Ishikawa (cell line): ENCODE measurements at regions not wholly inside any gene's neighbourhood (a gene's known extent, or its start where the extent isn't known, plus 50 kb on each side); places are given as distances from the start of the nearest gene placed in this dataset.

ENCODE experiments used
- CEBPB ChIP-seq: IDR thresholded peaks from 2 replicates; pipeline ENCODE4 v1.6.1; 2012
- CREB1 ChIP-seq: IDR thresholded peaks from 2 replicates; pipeline ENCODE4 v1.6.1; 2012; ENCODE audit warnings: low read depth
- EGR1 ChIP-seq: IDR thresholded peaks from 2 replicates; pipeline ENCODE4 v1.6.1; 2012
- EP300 ChIP-seq: IDR thresholded peaks from 2 replicates; pipeline ENCODE4 v1.6.1; 2012; ENCODE audit warnings: borderline replicate concordance
- FOXM1 ChIP-seq: IDR thresholded peaks from 2 replicates; pipeline ENCODE4 v1.6.1; 2012; ENCODE audit warnings: low read depth, borderline replicate concordance
- NFIC ChIP-seq: IDR thresholded peaks from 2 replicates; pipeline ENCODE4 v1.6.1; 2012
- RAD21 ChIP-seq: IDR thresholded peaks from 2 replicates; pipeline ENCODE4 v1.6.1; 2012; ENCODE audit warnings: low read depth
- TAF1 ChIP-seq: IDR thresholded peaks from 2 replicates; pipeline ENCODE4 v1.6.1; 2012; ENCODE audit warnings: low read depth, mild to moderate bottlenecking
- TCF12 ChIP-seq: IDR thresholded peaks from 2 replicates; pipeline ENCODE4 v1.6.1; 2012; ENCODE audit warnings: low read depth
- TEAD4 ChIP-seq: IDR thresholded peaks from 2 replicates; pipeline ENCODE4 v1.6.1; 2012
- YY1 ChIP-seq: IDR thresholded peaks from 2 replicates; pipeline ENCODE4 v1.6.1; 2012; ENCODE audit warnings: low read depth
- ZBTB7A ChIP-seq: IDR thresholded peaks from 2 replicates; pipeline ENCODE4 v1.6.1; 2012; ENCODE audit warnings: low read depth
- TF ChIP-seq, protein P1 (sequence below): IDR thresholded peaks from 2 replicates; pipeline ENCODE4 v1.6.1; 2012
- TF ChIP-seq, protein P2 (sequence below): IDR thresholded peaks from 2 replicates; pipeline ENCODE4 v1.6.1; 2012; ENCODE audit warnings: low read depth, mild to moderate bottlenecking
- TF ChIP-seq, protein P3 (sequence below): IDR thresholded peaks from 2 replicates; pipeline ENCODE4 v1.6.1; 2012

DNA sequence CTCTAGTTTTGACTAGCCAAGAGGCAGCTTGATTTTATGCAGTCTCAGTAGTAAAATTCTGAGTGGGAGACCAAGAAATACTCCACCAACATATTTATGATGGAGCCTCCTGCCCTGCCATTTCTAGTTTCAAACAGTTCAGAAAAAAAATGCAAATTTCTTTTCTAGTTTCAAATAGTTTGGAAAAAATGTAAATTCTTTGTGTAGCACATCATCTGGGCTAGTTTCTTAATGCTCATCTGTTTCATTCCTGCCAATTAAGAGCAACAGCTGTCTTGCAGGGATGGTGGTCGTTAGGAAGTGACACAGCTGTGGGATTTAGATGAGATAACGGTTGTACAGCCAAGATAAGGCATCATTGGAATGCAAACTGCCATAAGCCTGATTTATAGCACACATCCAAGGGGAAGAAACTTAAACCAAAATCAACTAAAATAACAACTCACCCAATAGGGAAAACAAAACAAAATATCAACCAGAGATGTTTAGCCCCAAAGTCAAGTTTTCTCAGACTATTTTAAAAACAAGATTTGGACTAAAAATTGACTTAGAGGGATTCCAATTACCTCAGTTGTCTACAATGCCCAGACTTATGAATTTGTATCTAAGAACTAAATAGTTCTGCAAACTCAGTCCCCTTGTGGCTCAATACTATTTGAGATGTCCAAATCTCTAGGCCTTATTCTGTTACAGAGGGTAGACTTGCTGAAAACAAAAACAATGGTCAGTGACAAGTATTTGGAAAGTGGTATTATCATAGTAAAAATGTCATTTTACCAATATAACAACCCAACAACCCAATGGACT lies 291.3 kb upstream of the ATP2B1 start:
- TF ChIP-seq EGR1 (no peak), EP300 (no peak), CREB1 (no peak), YY1 (no peak), NFIC (no peak), ZBTB7A (no peak), TEAD4 (no peak), CEBPB (no peak)
- TF ChIP-seq, protein P1, sequence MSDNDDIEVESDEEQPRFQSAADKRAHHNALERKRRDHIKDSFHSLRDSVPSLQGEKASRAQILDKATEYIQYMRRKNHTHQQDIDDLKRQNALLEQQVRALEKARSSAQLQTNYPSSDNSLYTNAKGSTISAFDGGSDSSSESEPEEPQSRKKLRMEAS, result no peak

DNA sequence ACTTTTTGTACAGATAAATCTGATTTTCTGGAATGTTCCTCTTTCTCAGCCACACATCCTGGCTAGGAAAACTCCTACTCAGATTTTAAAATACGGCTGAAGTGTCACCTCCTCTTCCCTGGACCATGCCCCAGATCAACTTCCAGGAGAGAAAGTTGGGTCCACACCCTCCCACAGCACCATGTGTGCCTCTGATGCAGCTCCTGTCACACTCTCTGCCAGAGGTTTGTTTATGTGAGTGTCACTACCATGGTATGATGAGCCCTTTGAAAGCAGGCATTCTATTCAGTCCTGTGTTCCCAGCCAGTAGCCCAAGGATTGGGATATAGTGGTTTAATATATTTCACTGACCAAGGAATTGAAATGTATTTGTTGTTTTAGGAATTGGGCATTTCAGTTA lies 287.2 kb upstream of the ATP2B1 start:
- TF ChIP-seq FOXM1 (no peak), EP300 (no peak), NFIC (no peak)
- TF ChIP-seq, protein P2, sequence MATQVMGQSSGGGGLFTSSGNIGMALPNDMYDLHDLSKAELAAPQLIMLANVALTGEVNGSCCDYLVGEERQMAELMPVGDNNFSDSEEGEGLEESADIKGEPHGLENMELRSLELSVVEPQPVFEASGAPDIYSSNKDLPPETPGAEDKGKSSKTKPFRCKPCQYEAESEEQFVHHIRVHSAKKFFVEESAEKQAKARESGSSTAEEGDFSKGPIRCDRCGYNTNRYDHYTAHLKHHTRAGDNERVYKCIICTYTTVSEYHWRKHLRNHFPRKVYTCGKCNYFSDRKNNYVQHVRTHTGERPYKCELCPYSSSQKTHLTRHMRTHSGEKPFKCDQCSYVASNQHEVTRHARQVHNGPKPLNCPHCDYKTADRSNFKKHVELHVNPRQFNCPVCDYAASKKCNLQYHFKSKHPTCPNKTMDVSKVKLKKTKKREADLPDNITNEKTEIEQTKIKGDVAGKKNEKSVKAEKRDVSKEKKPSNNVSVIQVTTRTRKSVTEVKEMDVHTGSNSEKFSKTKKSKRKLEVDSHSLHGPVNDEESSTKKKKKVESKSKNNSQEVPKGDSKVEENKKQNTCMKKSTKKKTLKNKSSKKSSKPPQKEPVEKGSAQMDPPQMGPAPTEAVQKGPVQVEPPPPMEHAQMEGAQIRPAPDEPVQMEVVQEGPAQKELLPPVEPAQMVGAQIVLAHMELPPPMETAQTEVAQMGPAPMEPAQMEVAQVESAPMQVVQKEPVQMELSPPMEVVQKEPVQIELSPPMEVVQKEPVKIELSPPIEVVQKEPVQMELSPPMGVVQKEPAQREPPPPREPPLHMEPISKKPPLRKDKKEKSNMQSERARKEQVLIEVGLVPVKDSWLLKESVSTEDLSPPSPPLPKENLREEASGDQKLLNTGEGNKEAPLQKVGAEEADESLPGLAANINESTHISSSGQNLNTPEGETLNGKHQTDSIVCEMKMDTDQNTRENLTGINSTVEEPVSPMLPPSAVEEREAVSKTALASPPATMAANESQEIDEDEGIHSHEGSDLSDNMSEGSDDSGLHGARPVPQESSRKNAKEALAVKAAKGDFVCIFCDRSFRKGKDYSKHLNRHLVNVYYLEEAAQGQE, result no peak

DNA sequence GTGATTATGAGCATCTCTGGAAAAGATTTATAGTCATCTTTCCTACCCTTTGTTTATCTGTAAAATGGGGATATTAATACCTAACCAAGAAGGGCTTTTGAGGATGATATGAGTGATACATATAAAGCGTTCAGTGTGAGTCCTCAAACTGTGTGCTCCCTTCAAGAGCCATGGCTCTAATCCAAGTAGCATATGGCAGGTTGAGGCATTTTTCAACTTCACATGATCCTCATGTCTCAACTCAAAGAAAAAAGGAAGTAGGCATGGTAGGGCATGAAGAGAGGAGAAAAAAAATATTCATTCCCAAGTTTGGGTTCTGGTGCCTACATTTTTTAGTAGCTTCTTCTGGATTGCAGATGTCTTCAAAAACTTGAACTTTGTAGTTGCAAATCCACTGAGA lies 286.3 kb upstream of the ATP2B1 start:
- TF ChIP-seq TCF12 (no peak), ZBTB7A (no peak), CREB1 (no peak), EP300 (no peak), EGR1 (no peak), NFIC (no peak), TAF1 (no peak), TEAD4 (no peak), YY1 (no peak), CEBPB (no peak), RAD21 (no peak), FOXM1 (no peak)
- TF ChIP-seq, protein P2, result no peak
- TF ChIP-seq, protein P3, sequence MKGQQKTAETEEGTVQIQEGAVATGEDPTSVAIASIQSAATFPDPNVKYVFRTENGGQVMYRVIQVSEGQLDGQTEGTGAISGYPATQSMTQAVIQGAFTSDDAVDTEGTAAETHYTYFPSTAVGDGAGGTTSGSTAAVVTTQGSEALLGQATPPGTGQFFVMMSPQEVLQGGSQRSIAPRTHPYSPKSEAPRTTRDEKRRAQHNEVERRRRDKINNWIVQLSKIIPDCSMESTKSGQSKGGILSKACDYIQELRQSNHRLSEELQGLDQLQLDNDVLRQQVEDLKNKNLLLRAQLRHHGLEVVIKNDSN, result no peak
- TF ChIP-seq, protein P1, result no peak

DNA sequence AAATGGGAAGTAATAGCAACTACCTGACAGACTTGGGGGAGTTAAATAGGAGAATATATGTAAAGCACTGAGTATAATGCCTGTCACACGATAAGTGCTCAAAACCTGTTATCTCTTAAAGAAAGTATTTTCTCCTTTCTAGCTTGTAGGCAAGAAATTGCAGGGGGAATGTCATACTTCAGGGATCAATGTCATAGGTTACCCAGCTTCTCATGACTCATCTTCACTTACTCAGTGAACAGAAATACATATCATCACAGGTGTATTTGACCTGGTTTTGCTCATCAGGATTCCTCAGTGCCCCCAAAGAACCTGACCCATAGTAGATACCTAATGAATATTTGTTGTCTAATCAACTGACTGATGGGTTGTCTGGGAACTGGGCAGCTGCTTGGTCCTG lies 285.0 kb upstream of the ATP2B1 start:
- TF ChIP-seq, protein P1, result no peak
- no peak for TF ChIP-seq CREB1
- TF ChIP-seq EGR1, result no peak
- TF ChIP-seq, protein P3, result no peak
- TF ChIP-seq ZBTB7A, result no peak
- TF ChIP-seq, protein P2, result no peak
- no peak for TF ChIP-seq EP300
